ENCODE measurements at regions not wholly inside any gene's neighbourhood (a gene's known extent, or its start where the extent isn't known, plus 50 kb on each side); places are given as distances from the start of the nearest gene placed in this dataset.

DNA sequence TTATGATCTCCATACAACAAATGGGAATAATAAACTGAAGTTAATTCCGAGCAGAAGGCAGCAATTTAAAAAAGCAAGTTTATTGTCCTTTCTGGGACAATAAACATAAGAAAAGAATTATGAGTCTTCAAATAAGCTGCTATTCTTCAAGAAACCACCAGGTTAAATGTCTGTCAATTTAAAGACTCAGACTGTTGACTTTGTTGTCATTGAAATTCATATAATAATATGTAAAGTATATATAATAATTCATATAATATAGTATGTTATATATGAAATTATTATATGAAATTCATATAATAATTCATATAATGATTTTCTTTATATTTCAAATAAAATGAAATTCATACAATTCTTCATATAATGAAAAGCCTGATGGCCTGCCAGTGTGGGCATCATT lies 497.5 kb upstream of the RGMB start:
- H3K36me3 Mint-ChIP-seq (ENCODE audit: low read depth, unreplicated experiment): no peaks in the 10 kb centered on the region
- H3K4me1 ChIP-seq (ENCODE audit: insufficient read depth, low read length): no peaks in the 10 kb centered on the region
- no peaks in the 10 kb centered on the region for H3K27me3 ChIP-seq (ENCODE audit: insufficient read depth, low read length)
- no peak overlapping the region for H3K4me3 ChIP-seq (ENCODE audit: insufficient read depth, low read depth, low read length)
- H3K4me3 Mint-ChIP-seq (ENCODE audit: unreplicated experiment): no peak overlapping the region
- no peaks in the 10 kb centered on the region for H3K79me2 ChIP-seq (ENCODE audit: insufficient read depth, low read length)
- no peaks in the 10 kb centered on the region for H3K27me3 Mint-ChIP-seq (ENCODE audit: low read depth, unreplicated experiment)
- peaks cover 2% of the 10 kb centered on the region for H3K9me3 Mint-ChIP-seq (ENCODE audit: unreplicated experiment)
- H3K9ac ChIP-seq (ENCODE audit: low read length): no peak overlapping the region
- H3K27ac ChIP-seq (ENCODE audit: low read depth, low read length): no peak overlapping the region
- H3K9me3 ChIP-seq (ENCODE audit: insufficient read depth, low read depth, low read length): no peaks in the 10 kb centered on the region
- H3K4me1 Mint-ChIP-seq (ENCODE audit: low read depth, unreplicated experiment): no peaks in the 10 kb centered on the region
- H3K36me3 ChIP-seq (ENCODE audit: insufficient read depth, low read length): no peaks in the 10 kb centered on the region
- DNase-seq (ENCODE audit: low read depth) (no peak), FAIRE-seq (no peak)
- no peak overlapping the region for H2AFZ ChIP-seq (ENCODE audit: low read depth, low read length)
- TF ChIP-seq, protein P1, sequence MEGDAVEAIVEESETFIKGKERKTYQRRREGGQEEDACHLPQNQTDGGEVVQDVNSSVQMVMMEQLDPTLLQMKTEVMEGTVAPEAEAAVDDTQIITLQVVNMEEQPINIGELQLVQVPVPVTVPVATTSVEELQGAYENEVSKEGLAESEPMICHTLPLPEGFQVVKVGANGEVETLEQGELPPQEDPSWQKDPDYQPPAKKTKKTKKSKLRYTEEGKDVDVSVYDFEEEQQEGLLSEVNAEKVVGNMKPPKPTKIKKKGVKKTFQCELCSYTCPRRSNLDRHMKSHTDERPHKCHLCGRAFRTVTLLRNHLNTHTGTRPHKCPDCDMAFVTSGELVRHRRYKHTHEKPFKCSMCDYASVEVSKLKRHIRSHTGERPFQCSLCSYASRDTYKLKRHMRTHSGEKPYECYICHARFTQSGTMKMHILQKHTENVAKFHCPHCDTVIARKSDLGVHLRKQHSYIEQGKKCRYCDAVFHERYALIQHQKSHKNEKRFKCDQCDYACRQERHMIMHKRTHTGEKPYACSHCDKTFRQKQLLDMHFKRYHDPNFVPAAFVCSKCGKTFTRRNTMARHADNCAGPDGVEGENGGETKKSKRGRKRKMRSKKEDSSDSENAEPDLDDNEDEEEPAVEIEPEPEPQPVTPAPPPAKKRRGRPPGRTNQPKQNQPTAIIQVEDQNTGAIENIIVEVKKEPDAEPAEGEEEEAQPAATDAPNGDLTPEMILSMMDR (IDR thresholded peaks at IDR 0.05; ENCODE audit: insufficient read depth, low read depth, low read length): no peak
- TF ChIP-seq EZH2 (IDR thresholded peaks at IDR 0.05; ENCODE audit: insufficient read depth, low read length): no peak
- no peaks in the 10 kb centered on the region for H4K20me1 ChIP-seq (ENCODE audit: insufficient read depth, low read length)
- H3K27ac Mint-ChIP-seq (ENCODE audit: unreplicated experiment): no peak overlapping the region
- H3K4me2 ChIP-seq (ENCODE audit: low read length): no peak overlapping the region

DNA sequence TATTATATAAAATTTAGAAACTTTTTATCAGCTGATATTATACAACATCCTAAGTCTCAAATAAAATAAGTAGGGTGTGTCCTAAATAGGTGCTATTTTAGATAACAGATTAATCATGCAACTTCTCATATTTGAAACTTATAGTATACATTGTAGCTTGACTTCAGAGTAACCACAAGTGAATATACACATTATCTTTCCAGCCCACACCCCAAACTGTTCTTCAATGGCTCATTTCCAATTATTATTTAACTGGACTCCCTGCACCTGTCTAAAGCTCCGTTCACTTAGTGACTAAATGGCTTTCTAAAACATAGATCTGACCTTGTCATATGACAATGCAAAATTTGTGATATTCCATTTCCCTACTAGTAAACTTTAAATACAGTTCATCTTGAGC lies 490.9 kb upstream of the RGMB start:
- H3K79me2 ChIP-seq (ENCODE audit: insufficient read depth, low read length): no peaks in the 10 kb centered on the region
- no peak overlapping the region for H2AFZ ChIP-seq (ENCODE audit: low read depth, low read length)
- no peaks in the 10 kb centered on the region for H3K4me1 ChIP-seq (ENCODE audit: insufficient read depth, low read length)
- Mint-ChIP-seq H3K4me3 (ENCODE audit: unreplicated experiment) (no peak overlapping the region), H3K36me3 (ENCODE audit: low read depth, unreplicated experiment) (no peaks in the 10 kb centered on the region), H3K27me3 (ENCODE audit: low read depth, unreplicated experiment) (no peaks in the 10 kb centered on the region), H3K9me3 (ENCODE audit: unreplicated experiment) (peaks cover 2% of the 10 kb centered on the region), H3K27ac (ENCODE audit: unreplicated experiment) (no peak overlapping the region), H3K4me1 (ENCODE audit: low read depth, unreplicated experiment) (no peaks in the 10 kb centered on the region)
- no peak overlapping the region for H3K4me3 ChIP-seq (ENCODE audit: insufficient read depth, low read depth, low read length)
- FAIRE-seq: no peak
- no peak for TF ChIP-seq EZH2 (IDR thresholded peaks at IDR 0.05; ENCODE audit: insufficient read depth, low read length)
- TF ChIP-seq, protein P1 (IDR thresholded peaks at IDR 0.05; ENCODE audit: insufficient read depth, low read depth, low read length): no peak
- H3K4me2 ChIP-seq (ENCODE audit: low read length): no peak overlapping the region
- H4K20me1 ChIP-seq (ENCODE audit: insufficient read depth, low read length): no peaks in the 10 kb centered on the region
- no peak overlapping the region for H3K9ac ChIP-seq (ENCODE audit: low read length)
- no peaks in the 10 kb centered on the region for H3K9me3 ChIP-seq (ENCODE audit: insufficient read depth, low read depth, low read length)
- no peaks in the 10 kb centered on the region for H3K36me3 ChIP-seq (ENCODE audit: insufficient read depth, low read length)
- H3K27ac ChIP-seq (ENCODE audit: low read depth, low read length): no peak overlapping the region
- H3K27me3 ChIP-seq (ENCODE audit: insufficient read depth, low read length): no peaks in the 10 kb centered on the region
- no peak for DNase-seq (ENCODE audit: low read depth)

DNA sequence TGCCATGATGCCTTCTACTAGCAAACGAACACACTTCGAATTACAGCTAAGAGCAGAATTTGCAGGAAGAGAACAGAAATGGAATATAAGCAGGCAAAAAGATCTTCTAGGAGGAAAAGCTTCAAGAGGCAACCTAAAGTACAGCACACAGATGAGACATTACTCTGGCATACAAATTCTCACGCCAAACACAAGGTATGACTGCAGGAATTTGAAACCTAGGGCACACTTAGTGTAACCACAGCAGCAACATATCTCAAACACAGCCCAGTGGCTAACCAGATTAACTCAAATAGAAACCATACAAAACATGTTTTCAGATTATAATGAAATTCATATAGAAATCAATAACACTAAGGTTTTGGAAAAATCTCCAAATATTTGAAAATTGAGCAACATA lies 481.0 kb upstream of the RGMB start:
- H3K79me2 ChIP-seq (ENCODE audit: insufficient read depth, low read length): no peaks in the 10 kb centered on the region
- no peaks in the 10 kb centered on the region for H3K36me3 ChIP-seq (ENCODE audit: insufficient read depth, low read length)
- no peak overlapping the region for H3K9ac ChIP-seq (ENCODE audit: low read length)
- Mint-ChIP-seq H3K27ac (ENCODE audit: unreplicated experiment) (no peak overlapping the region), H3K4me1 (ENCODE audit: low read depth, unreplicated experiment) (peaks cover 20% of the 10 kb centered on the region), H3K27me3 (ENCODE audit: low read depth, unreplicated experiment) (no peaks in the 10 kb centered on the region), H3K36me3 (ENCODE audit: low read depth, unreplicated experiment) (no peaks in the 10 kb centered on the region), H3K9me3 (ENCODE audit: unreplicated experiment) (no peaks in the 10 kb centered on the region), H3K4me3 (ENCODE audit: unreplicated experiment) (no peak overlapping the region)
- H3K4me3 ChIP-seq (ENCODE audit: insufficient read depth, low read depth, low read length): no peak overlapping the region
- DNase-seq (ENCODE audit: low read depth) (peak; percentile 60), FAIRE-seq (no peak)
- no peak overlapping the region for H2AFZ ChIP-seq (ENCODE audit: low read depth, low read length)
- no peaks in the 10 kb centered on the region for H4K20me1 ChIP-seq (ENCODE audit: insufficient read depth, low read length)
- TF ChIP-seq, protein P1 (IDR thresholded peaks at IDR 0.05; ENCODE audit: insufficient read depth, low read depth, low read length): no peak
- no peak for TF ChIP-seq EZH2 (IDR thresholded peaks at IDR 0.05; ENCODE audit: insufficient read depth, low read length)
- H3K27ac ChIP-seq (ENCODE audit: low read depth, low read length): no peak overlapping the region
- H3K4me1 ChIP-seq (ENCODE audit: insufficient read depth, low read length): no peaks in the 10 kb centered on the region
- no peak overlapping the region for H3K4me2 ChIP-seq (ENCODE audit: low read length)
- no peaks in the 10 kb centered on the region for H3K9me3 ChIP-seq (ENCODE audit: insufficient read depth, low read depth, low read length)
- no peaks in the 10 kb centered on the region for H3K27me3 ChIP-seq (ENCODE audit: insufficient read depth, low read length)
